ENCODE measurements at regions not wholly inside any gene's neighbourhood (a gene's known extent, or its start where the extent isn't known, plus 50 kb on each side); places are given as distances from the start of the nearest gene placed in this dataset.
"Not testable (repeated sequence)": the region's sequence is repeated elsewhere in the genome, so short reads cannot be mapped to it uniquely, and the experiment has no call there.

DNA sequence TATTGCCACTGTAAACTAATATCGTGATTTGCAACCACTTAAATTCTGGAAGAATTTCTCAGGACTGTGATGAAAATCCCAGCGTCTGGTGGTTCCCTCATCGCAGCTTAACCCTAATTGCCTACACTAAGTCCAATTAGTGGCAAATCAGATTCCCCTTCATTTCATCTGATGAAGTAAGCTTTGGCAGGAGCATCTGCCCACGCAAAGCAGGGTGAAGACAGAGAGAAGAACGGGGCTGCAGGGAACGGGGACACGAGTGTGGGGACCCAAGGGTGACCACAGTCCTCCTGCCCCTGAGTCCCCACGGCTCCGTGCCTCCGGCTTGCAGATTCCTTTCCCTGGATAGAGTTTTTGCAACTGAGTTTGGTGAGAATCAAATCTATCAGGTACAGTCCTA is 159.5 kb downstream of the LY86 start:
- DNase-seq (ENCODE audit: low read depth in 2 of 2), result no peak

GRCh38 chr6:6749702-6750491 is 161.4 kb downstream of the LY86 start:
- DNase-seq (ENCODE audit: low read depth in 2 of 2), result no peak

GRCh38 chr6:6750594-6751265 is 162.2 kb downstream of the LY86 start:
- DNase-seq (ENCODE audit: low read depth in 2 of 2), result no peak

- DNase-seq (ENCODE audit: low read depth in 2 of 2), result no peak
These were observed 162.7 kb downstream of the LY86 start for GRCh38 chr6:6751266-6751596.

GRCh38 chr6:6751619-6752023 is 163.1 kb downstream of the LY86 start:
- DNase-seq (ENCODE audit: low read depth in 2 of 2), result no peak

DNA sequence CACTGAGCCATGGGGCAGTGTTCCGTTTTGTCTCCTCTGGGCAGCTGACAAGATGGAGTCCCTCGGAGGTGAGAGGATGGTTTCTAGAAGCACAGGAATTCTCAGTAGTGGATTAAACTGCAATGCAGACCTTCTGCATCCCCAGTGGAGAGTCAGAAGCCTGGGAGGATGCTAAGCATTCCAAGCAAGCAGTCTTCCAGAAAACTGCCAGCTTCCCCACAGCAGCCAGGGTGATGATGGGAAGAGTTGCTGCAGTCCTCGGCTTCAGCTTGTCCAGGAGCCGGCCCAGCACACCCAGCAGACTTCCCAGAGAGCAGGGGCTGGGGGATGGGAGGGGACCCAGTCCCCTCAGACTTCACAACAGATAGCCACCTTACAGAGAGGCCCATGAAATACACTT is 163.6 kb downstream of the LY86 start:
- no peak for DNase-seq (ENCODE audit: low read depth in 2 of 2)

GRCh38 chr6:6753301-6753700 is 164.8 kb downstream of the LY86 start:
- no peak for DNase-seq (ENCODE audit: low read depth in 2 of 2)

GRCh38 chr6:6756526-6756925 is 168.0 kb downstream of the LY86 start:
- DNase-seq (ENCODE audit: low read depth in 2 of 2), result no peak

DNA sequence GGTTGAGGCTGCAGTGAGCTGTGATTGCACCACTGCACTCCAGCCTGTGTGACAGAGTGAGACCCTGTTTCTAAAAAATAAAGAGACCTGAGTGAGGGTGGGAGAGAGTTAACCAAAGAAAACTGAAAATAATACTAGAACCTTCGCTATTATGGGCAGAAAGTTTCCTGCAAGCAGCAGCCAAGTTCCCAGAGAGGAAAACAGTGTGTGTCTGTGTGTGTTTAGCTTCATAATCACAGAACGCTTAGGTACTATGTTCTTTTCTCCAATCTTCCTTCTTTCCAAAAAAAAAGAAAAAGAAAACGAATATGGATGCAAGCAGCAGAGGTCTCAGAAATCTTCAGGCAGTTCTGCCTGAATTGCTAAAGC is 170.0 kb downstream of the LY86 start:
- DNase-seq (ENCODE audit: low read depth in 2 of 2), result no peak

GRCh38 chr6:6758915-6759654 is 170.6 kb downstream of the LY86 start:
- no peak for DNase-seq (ENCODE audit: low read depth in 2 of 2)

- no peak for DNase-seq (ENCODE audit: low read depth in 2 of 2)
These were observed 171.5 kb downstream of the LY86 start for GRCh38 chr6:6760002-6760401.

DNA sequence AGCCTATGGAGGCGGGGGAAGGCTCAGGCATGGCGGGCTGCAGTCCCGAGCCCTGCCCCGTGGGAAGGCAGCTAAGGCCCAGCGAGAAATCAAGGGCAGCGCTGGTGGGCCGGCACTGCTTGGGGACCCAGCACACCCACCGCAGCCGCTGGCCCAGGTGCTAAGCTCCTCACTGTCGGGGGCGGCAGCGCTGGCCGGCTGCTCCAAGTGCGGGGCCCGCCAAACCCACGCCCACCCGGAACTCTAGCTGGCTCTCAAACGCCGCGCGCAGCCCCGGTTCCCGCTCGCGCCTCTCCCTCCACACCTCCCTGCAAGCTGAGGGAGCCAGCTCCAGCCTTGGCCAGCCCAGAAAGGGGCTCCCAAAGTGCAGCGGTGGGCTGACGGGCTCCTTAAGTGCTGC is 174.0 kb downstream of the LY86 start:
- not testable (repeated sequence) for DNase-seq (ENCODE audit: low read depth in 2 of 2)

DNA sequence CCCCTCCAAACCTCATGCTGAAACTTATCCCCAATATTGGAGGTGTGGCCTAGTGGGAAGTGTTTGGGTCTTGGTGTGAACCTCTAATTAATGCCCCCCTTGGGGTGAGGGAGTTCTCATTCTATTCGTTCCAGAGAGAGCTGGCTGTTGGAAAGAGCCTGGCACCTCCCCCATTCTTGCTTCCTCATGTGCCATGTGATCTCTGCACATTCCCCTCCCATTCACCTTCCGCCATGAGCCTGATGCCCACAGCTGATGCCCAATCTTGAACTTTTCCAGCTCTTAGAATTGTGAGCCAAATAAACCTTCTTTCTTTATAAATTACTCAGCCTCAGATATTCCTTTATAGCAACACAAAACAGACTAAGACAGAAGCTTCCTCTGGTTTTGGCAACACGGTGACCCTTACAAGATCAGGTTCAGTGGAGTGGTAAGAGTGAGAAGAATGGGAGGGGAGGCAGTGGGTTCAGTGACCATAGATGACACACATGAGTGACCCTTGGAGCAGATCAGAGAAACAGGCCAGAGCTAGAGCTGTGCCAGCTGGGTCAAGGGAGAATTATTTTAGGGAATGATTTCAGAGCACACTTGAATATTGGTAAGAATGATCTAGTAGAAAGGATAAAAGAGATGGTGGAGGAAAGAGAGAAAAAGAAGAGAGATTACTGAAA is 176.4 kb downstream of the LY86 start:
- DNase-seq (ENCODE audit: low read depth in 2 of 2), result no peak

DNA sequence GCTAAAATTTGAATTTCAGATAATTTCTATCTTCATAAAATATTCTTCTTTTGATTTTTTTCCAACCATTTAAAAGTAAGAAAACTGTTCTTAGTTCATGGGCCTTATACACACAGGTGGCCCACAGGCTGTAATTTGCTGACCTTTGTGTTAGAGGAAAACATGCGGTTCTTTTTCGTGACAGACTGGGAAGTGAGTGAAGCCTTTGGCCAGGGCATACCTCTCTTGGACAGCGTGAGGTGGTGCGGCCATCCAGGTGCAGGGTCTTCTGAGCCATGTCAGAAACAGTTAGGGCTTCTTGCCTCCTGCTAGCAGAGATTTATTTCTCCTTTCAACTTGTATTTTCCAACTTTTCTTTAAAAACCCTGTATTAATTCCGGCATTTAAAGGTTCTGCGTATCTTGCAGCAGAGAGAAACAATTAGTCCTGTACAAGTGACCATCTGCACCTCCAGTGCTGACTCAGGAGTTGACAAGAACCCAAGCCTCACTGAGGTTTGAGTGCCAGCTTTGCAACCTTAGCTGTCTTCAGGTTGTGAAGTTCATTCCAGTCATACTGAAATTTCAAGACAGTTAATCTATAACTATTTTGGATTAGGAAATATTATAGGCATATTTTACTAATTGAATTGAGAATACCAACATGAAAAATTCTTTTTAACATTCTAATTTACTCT is 177.8 kb downstream of the LY86 start:
- DNase-seq (ENCODE audit: low read depth in 2 of 2), result no peak

GRCh38 chr6:6769466-6769865 is 180.9 kb downstream of the LY86 start:
- DNase-seq (ENCODE audit: low read depth in 2 of 2), result no peak

- DNase-seq (ENCODE audit: low read depth in 2 of 2), result no peak
These were observed 182.9 kb downstream of the LY86 start for GRCh38 chr6:6771224-6771945.

DNA sequence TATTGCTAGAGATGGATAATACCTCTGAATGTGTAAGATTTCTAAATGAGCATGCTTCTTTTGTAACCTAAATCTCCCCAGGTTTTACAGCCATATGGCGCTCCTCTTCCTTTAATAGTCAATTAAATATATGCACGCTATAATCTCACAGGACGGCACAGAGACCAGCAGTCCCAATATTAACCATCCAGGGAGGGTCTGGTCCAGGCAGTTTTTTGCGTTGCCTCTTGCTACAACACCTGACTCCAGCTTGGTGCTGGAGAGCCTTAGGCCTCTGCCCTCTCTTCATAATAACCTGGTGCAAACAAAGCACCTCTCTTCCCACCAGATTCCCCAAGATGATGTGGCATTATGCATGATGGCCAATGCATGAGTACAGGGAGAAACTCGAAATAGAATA is 183.4 kb downstream of the LY86 start:
- DNase-seq (ENCODE audit: low read depth in 2 of 2), result no peak

- DNase-seq (ENCODE audit: low read depth in 2 of 2), result no peak
These were observed 184.2 kb downstream of the LY86 start for GRCh38 chr6:6772751-6773150.

GRCh38 chr6:6775074-6775473 is 186.6 kb downstream of the LY86 start:
- DNase-seq (ENCODE audit: low read depth in 2 of 2), result no peak

DNA sequence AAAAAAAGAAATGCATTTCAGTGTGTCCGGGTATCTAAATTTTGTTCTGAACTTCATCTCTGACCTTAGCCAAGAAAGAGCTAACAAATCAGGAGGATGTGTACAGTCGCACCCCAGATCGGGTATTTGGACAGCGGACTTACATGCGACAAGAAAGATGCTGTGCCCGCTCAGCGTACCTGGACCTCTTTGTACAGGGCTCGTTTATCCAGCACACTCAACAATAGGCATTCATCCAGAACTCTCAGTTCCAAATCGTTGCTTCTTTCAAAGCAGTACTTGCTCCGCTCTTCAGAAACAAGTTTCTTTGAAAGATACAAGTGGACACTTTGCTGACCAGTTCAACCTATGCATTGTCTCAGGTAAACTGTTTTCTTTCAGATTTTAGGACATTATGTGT is 191.7 kb downstream of the LY86 start:
- DNase-seq (ENCODE audit: low read depth in 2 of 2), result no peak

GRCh38 chr6:6781172-6781872 is 192.8 kb downstream of the LY86 start:
- no peak for DNase-seq (ENCODE audit: low read depth in 2 of 2)
